Peyer's patch (tissue), 4 donors: ENCODE measurements at regions not wholly inside any gene's neighbourhood (a gene's known extent, or its start where the extent isn't known, plus 50 kb on each side); places are given as distances from the start of the nearest gene placed in this dataset.

Experiments used
- POLR2A ChIP-seq, 2 donors: fragments of 450-650 bp; IDR thresholded peaks; one replicate each; pipeline ENCODE4 v1.5.1; 2017; ENCODE audit warnings: antibody characterized with exemption in 2 of 2, mild to moderate bottlenecking in 2 of 2, moderate library complexity in 2 of 2
- TF ChIP-seq, protein P1 (sequence below), 6 experiments: fragments of 450-650 bp in 4 of 6; fragments of 200-600 bp in 2 of 6; sonication (generic) in 1 of 6; IDR thresholded peaks; one replicate each; pipeline ENCODE4 v1.5.1; 2017 to 2019; ENCODE audit warnings: antibody characterized with exemption in 6 of 6, mild to moderate bottlenecking in 3 of 6, moderate library complexity in 1 of 6

DNA sequence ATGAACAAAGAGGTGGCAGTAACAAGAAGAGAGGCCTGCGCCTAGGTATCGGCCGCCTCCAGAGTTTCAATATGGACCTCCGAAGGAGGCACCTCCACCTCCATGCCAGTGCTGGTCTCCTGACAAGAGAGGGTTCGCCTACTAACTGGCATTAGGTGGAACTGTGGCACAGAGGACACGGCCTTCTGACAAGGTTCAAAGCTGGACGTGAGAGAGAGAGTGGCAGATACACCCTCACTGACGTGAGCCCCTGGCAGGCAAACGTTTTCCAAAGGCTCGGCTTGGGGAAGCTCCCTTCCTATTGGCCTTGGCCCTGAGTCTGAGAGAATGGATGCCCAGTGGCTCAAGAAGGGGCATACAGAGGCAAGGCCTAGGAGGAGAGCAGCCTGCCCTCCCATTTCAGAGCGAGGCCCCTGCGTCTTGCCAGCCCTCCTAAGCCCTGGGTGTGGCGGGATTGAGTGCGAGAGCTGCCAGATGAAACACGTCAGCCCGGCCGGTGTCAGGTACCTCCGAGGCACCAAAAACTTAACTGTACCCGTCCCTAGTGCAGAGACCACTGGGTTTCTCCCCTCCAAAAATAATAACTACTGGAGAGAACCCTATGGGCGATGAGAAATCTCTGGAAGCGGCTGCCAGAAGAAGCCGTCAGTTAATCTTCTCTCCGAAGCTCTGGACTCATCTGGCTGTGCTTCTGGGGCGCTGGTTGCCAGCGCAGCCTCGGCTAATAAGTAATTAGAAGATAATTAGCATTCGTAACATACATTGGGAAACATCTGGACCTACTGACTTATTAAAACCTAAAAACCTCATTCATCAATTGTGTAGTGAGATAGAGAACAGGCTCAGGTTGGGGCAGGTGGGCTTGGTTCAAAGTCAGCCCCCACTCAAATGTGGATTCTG lies 283.6 kb downstream of the NPHP4 start:
- TF ChIP-seq, protein P1, sequence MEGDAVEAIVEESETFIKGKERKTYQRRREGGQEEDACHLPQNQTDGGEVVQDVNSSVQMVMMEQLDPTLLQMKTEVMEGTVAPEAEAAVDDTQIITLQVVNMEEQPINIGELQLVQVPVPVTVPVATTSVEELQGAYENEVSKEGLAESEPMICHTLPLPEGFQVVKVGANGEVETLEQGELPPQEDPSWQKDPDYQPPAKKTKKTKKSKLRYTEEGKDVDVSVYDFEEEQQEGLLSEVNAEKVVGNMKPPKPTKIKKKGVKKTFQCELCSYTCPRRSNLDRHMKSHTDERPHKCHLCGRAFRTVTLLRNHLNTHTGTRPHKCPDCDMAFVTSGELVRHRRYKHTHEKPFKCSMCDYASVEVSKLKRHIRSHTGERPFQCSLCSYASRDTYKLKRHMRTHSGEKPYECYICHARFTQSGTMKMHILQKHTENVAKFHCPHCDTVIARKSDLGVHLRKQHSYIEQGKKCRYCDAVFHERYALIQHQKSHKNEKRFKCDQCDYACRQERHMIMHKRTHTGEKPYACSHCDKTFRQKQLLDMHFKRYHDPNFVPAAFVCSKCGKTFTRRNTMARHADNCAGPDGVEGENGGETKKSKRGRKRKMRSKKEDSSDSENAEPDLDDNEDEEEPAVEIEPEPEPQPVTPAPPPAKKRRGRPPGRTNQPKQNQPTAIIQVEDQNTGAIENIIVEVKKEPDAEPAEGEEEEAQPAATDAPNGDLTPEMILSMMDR (IDR thresholded peaks at IDR 0.05), result no peak
- TF ChIP-seq POLR2A (IDR thresholded peaks at IDR 0.05), result no peak
